ENCODE measurements at regions not wholly inside any gene's neighbourhood (a gene's known extent, or its start where the extent isn't known, plus 50 kb on each side); places are given as distances from the start of the nearest gene placed in this dataset.

DNA sequence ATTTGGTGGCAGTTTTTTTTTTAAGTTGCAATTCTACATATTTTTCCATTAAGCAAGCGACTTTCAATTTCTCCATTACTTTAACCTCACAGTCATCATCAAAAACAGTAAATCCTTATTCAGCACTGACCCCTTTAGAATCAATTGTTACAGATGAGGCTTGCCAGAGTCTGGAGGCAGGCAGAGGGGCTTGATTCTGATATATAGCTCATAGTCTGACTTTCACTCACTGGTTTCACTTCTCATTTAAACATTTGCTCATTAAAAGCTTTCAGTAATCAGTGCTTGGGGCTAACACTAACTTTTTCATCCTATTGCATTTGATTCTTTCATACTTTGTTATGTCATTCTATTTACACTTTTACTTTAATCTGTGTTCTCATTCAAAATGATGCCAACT, 88.4 kb downstream of the PYDC2 start:
- TF ChIP-seq, protein P1, sequence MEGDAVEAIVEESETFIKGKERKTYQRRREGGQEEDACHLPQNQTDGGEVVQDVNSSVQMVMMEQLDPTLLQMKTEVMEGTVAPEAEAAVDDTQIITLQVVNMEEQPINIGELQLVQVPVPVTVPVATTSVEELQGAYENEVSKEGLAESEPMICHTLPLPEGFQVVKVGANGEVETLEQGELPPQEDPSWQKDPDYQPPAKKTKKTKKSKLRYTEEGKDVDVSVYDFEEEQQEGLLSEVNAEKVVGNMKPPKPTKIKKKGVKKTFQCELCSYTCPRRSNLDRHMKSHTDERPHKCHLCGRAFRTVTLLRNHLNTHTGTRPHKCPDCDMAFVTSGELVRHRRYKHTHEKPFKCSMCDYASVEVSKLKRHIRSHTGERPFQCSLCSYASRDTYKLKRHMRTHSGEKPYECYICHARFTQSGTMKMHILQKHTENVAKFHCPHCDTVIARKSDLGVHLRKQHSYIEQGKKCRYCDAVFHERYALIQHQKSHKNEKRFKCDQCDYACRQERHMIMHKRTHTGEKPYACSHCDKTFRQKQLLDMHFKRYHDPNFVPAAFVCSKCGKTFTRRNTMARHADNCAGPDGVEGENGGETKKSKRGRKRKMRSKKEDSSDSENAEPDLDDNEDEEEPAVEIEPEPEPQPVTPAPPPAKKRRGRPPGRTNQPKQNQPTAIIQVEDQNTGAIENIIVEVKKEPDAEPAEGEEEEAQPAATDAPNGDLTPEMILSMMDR (IDR thresholded peaks at IDR 0.05) = no peak
- TF ChIP-seq, protein P2, sequence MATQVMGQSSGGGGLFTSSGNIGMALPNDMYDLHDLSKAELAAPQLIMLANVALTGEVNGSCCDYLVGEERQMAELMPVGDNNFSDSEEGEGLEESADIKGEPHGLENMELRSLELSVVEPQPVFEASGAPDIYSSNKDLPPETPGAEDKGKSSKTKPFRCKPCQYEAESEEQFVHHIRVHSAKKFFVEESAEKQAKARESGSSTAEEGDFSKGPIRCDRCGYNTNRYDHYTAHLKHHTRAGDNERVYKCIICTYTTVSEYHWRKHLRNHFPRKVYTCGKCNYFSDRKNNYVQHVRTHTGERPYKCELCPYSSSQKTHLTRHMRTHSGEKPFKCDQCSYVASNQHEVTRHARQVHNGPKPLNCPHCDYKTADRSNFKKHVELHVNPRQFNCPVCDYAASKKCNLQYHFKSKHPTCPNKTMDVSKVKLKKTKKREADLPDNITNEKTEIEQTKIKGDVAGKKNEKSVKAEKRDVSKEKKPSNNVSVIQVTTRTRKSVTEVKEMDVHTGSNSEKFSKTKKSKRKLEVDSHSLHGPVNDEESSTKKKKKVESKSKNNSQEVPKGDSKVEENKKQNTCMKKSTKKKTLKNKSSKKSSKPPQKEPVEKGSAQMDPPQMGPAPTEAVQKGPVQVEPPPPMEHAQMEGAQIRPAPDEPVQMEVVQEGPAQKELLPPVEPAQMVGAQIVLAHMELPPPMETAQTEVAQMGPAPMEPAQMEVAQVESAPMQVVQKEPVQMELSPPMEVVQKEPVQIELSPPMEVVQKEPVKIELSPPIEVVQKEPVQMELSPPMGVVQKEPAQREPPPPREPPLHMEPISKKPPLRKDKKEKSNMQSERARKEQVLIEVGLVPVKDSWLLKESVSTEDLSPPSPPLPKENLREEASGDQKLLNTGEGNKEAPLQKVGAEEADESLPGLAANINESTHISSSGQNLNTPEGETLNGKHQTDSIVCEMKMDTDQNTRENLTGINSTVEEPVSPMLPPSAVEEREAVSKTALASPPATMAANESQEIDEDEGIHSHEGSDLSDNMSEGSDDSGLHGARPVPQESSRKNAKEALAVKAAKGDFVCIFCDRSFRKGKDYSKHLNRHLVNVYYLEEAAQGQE (IDR thresholded peaks at IDR 0.05; ENCODE audit: insufficient read depth in 1 of 2, low read depth in 2 of 2, low read length in 1 of 2) = no peak
- TF ChIP-seq POLR2AphosphoS5 (IDR thresholded peaks at IDR 0.05; ENCODE audit: low read depth, low read length) (no peak), SIN3A (IDR thresholded peaks at IDR 0.05; ENCODE audit: borderline replicate concordance, insufficient read depth, low read depth, low read length) (no peak)

Data from Panc1 (cell line).